ENCODE measurements at regions not wholly inside any gene's neighbourhood (a gene's known extent, or its start where the extent isn't known, plus 50 kb on each side); places are given as distances from the start of the nearest gene placed in this dataset.
"Not testable (repeated sequence)": the region's sequence is repeated elsewhere in the genome, so short reads cannot be mapped to it uniquely, and the experiment has no call there.

DNA sequence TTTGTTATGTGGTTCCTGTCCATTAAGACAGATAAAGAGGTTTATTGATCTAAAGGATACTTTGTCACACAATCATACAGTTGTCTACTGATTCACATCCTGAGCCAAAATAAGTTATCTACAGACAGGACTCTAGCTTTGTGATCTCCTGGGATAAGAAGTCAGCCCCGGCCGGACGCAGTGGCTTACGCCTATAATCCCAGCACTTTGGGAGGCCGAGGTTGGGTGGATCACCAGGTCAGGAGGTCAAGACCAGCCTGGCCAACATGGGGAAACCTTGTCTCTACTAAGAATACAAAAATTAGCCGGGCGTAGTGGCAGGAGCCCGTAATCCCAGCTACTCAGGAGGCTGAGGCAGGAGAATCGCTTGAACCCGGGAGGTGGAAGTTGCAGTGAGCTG lies 821.0 kb downstream of the SORCS1 start:
- TF ChIP-seq, protein P1, sequence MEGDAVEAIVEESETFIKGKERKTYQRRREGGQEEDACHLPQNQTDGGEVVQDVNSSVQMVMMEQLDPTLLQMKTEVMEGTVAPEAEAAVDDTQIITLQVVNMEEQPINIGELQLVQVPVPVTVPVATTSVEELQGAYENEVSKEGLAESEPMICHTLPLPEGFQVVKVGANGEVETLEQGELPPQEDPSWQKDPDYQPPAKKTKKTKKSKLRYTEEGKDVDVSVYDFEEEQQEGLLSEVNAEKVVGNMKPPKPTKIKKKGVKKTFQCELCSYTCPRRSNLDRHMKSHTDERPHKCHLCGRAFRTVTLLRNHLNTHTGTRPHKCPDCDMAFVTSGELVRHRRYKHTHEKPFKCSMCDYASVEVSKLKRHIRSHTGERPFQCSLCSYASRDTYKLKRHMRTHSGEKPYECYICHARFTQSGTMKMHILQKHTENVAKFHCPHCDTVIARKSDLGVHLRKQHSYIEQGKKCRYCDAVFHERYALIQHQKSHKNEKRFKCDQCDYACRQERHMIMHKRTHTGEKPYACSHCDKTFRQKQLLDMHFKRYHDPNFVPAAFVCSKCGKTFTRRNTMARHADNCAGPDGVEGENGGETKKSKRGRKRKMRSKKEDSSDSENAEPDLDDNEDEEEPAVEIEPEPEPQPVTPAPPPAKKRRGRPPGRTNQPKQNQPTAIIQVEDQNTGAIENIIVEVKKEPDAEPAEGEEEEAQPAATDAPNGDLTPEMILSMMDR (IDR thresholded peaks at IDR 0.05; ENCODE audit: poor library complexity), result not testable (repeated sequence)
- not testable (repeated sequence) for TF ChIP-seq EZH2 (IDR thresholded peaks at IDR 0.05; ENCODE audit: borderline replicate concordance)
